Endothelial cell of hepatic sinusoid (primary cell): ENCODE measurements at regions not wholly inside any gene's neighbourhood (a gene's known extent, or its start where the extent isn't known, plus 50 kb on each side); places are given as distances from the start of the nearest gene placed in this dataset.

Source experiments
- in situ Hi-C: cut with HindIII; loops from 2 replicates; pipeline ENCODE4 v1.10.0; 2017; ENCODE audit warnings: low sequenced_read_pairs

- in situ Hi-C loops: no loop called here
Observed at GRCh38 chr11:80517701-80518100, 1076.9 kb upstream of the TENM4 start.

- in situ Hi-C loops: no loop called here
Observed at GRCh38 chr11:80515097-80515496, 1074.3 kb upstream of the TENM4 start.

- in situ Hi-C loops: no loop called here
Observed at GRCh38 chr11:80512491-80512890, 1071.7 kb upstream of the TENM4 start.

GRCh38 chr11:80505771-80506170 is 1064.9 kb upstream of the TENM4 start:
- in situ Hi-C loops: no loop called here

- in situ Hi-C loops: no loop called here
Observed at GRCh38 chr11:80503990-80504389, 1063.2 kb upstream of the TENM4 start.

GRCh38 chr11:80502511-80502910 is 1061.7 kb upstream of the TENM4 start:
- in situ Hi-C loops: no loop called here

- in situ Hi-C loops: no loop called here
Observed at GRCh38 chr11:80495116-80495515, 1054.3 kb upstream of the TENM4 start.

- in situ Hi-C loops: no loop called here
Observed at GRCh38 chr11:80487952-80488351, 1047.1 kb upstream of the TENM4 start.

GRCh38 chr11:80486678-80487077 is 1045.8 kb upstream of the TENM4 start:
- in situ Hi-C loops: no loop called here

- in situ Hi-C loops: no loop called here
Observed at GRCh38 chr11:80477178-80477577, 1036.3 kb upstream of the TENM4 start.

GRCh38 chr11:80473562-80473961 is 1032.7 kb upstream of the TENM4 start:
- in situ Hi-C loops: no loop called here

- in situ Hi-C loops: no loop called here
Observed at GRCh38 chr11:80469871-80470270, 1029.0 kb upstream of the TENM4 start.

- in situ Hi-C loops: no loop called here
Observed at GRCh38 chr11:80466570-80466969, 1025.7 kb upstream of the TENM4 start.

GRCh38 chr11:80462211-80462610 is 1021.4 kb upstream of the TENM4 start:
- in situ Hi-C loops: no loop called here

GRCh38 chr11:80458376-80458775 is 1017.5 kb upstream of the TENM4 start:
- in situ Hi-C loops: no loop called here

GRCh38 chr11:80457823-80458222 is 1017.0 kb upstream of the TENM4 start:
- in situ Hi-C loops: no loop called here

- in situ Hi-C loops: no loop called here
Observed at GRCh38 chr11:80455818-80456217, 1015.0 kb upstream of the TENM4 start.

GRCh38 chr11:80451105-80451504 is 1010.3 kb upstream of the TENM4 start:
- in situ Hi-C loops: no loop called here

- in situ Hi-C loops: no loop called here
Observed at GRCh38 chr11:80448709-80449108, 1007.9 kb upstream of the TENM4 start.

GRCh38 chr11:80443177-80443576 is 1002.3 kb upstream of the TENM4 start:
- in situ Hi-C loops: no loop called here

GRCh38 chr11:80441821-80442220 is 1001.0 kb upstream of the TENM4 start:
- in situ Hi-C loops: no loop called here

GRCh38 chr11:80440835-80441234 is 1000.0 kb upstream of the TENM4 start:
- in situ Hi-C loops: no loop called here

- in situ Hi-C loops: no loop called here
Observed at GRCh38 chr11:80436547-80436946, 995.7 kb upstream of the TENM4 start.

- in situ Hi-C loops: no loop called here
Observed at GRCh38 chr11:80435345-80435744, 994.5 kb upstream of the TENM4 start.
